ENCODE measurements at regions not wholly inside any gene's neighbourhood (a gene's known extent, or its start where the extent isn't known, plus 50 kb on each side); places are given as distances from the start of the nearest gene placed in this dataset.

DNA sequence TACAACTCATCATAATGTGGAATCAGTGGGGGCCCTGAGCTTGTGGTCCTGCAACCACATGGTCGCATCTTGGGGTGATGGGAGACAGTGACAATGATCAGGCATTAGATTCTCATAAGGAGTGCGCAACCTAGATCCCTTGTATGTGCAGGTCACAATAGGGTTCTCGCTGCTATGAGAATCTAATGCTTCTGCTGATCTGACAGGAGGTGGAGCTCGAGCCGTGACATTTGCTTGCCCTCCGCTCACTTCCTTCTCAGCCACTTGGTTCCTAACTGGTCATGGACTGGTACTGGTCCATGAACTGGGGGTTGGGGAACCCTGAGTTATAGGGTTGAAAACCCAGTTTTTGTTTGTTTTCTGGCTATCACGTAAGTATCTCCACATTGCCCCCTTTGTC, 1290.9 kb upstream of the ATXN8OS start:
- H3K27me3 Mint-ChIP-seq (ENCODE audit: insufficient read depth, low read depth): no peaks in the 10 kb centered on the region
- Histone ChIP-seq H3K79me2 (ENCODE audit: low read depth) (no peaks in the 10 kb centered on the region), H3K4me2 (no peak overlapping the region), H3K4me1 (no peaks in the 10 kb centered on the region), H3K27ac (no peak overlapping the region), H3K4me3 (no peak overlapping the region), H4K20me1 (ENCODE audit: low read depth) (no peaks in the 10 kb centered on the region), H3K27me3 (no peaks in the 10 kb centered on the region), H2AFZ (replicated peaks) (peak overlapping the region; percentile 45), H3K36me3 (no peaks in the 10 kb centered on the region), H3F3A (ENCODE audit: low read depth) (no peaks in the 10 kb centered on the region), H3K9me3 (ENCODE audit: low read depth) (no peaks in the 10 kb centered on the region), H3K9ac (no peak overlapping the region)
- peaks cover 6% of the 10 kb centered on the region for H3K4me1 Mint-ChIP-seq
- H3K27ac Mint-ChIP-seq: no peak overlapping the region
- no peaks in the 10 kb centered on the region for H3K9me3 Mint-ChIP-seq
- no peak overlapping the region for H3K4me3 Mint-ChIP-seq
- no peak for DNase-seq (ENCODE audit: low spot score)
- H3K36me3 Mint-ChIP-seq: no peaks in the 10 kb centered on the region
- TF ChIP-seq EZH2phosphoT487 (IDR thresholded peaks at IDR 0.05): no peak
- TF ChIP-seq EZH2 (IDR thresholded peaks at IDR 0.05): no peak
- TF ChIP-seq, protein P1, sequence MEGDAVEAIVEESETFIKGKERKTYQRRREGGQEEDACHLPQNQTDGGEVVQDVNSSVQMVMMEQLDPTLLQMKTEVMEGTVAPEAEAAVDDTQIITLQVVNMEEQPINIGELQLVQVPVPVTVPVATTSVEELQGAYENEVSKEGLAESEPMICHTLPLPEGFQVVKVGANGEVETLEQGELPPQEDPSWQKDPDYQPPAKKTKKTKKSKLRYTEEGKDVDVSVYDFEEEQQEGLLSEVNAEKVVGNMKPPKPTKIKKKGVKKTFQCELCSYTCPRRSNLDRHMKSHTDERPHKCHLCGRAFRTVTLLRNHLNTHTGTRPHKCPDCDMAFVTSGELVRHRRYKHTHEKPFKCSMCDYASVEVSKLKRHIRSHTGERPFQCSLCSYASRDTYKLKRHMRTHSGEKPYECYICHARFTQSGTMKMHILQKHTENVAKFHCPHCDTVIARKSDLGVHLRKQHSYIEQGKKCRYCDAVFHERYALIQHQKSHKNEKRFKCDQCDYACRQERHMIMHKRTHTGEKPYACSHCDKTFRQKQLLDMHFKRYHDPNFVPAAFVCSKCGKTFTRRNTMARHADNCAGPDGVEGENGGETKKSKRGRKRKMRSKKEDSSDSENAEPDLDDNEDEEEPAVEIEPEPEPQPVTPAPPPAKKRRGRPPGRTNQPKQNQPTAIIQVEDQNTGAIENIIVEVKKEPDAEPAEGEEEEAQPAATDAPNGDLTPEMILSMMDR (IDR thresholded peaks at IDR 0.05): no peak

- H3K4me3 Mint-ChIP-seq: no peak overlapping the region
- no peaks in the 10 kb centered on the region for H4K20me1 ChIP-seq (ENCODE audit: low read depth)
- H2AFZ ChIP-seq (replicated peaks): peak overlapping the region; percentile 19
- DNase-seq (ENCODE audit: low spot score): peak; percentile 23
- H3K4me1 ChIP-seq: peaks cover 5% of the 10 kb centered on the region
- no peaks in the 10 kb centered on the region for H3K79me2 ChIP-seq (ENCODE audit: low read depth)
- no peaks in the 10 kb centered on the region for H3F3A ChIP-seq (ENCODE audit: low read depth)
- TF ChIP-seq, protein P1 (IDR thresholded peaks at IDR 0.05): no peak
- no peak for TF ChIP-seq EZH2 (IDR thresholded peaks at IDR 0.05)
- TF ChIP-seq EZH2phosphoT487 (IDR thresholded peaks at IDR 0.05): no peak
- peak overlapping the region; percentile 0 for H3K4me2 ChIP-seq
- H3K9me3 Mint-ChIP-seq: no peaks in the 10 kb centered on the region
- no peak overlapping the region for H3K27ac Mint-ChIP-seq
- no peaks in the 10 kb centered on the region for H3K36me3 Mint-ChIP-seq
- H3K27me3 ChIP-seq: no peaks in the 10 kb centered on the region
- no peaks in the 10 kb centered on the region for H3K9me3 ChIP-seq (ENCODE audit: low read depth)
- no peaks in the 10 kb centered on the region for H3K36me3 ChIP-seq
- H3K27me3 Mint-ChIP-seq (ENCODE audit: insufficient read depth, low read depth): no peaks in the 10 kb centered on the region
- no peak overlapping the region for H3K4me3 ChIP-seq
- peaks cover 6% of the 10 kb centered on the region for H3K4me1 Mint-ChIP-seq
- no peak overlapping the region for H3K27ac ChIP-seq
- H3K9ac ChIP-seq: no peak overlapping the region
Measured at GRCh38 chr13:68813180-68813796, 1294.3 kb upstream of the ATXN8OS start.

DNA sequence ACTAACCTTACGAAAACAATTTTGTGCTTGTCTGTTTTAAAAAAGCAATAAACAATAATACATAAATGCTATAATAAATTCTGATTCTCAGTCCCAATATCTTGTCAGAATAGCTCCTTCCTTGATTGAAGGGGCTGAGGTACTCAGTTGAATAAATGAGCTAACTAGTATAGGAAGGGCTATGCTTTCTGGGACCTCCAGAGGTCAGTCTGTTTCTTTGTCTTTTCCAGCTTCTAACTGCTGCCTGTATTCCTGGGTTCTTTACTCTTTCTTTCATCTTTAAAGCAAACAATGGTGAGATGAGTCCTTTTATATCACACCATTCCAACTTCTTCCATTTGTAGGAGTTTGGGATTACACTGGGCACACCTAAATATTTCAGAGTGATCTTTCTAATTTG, 1297.0 kb upstream of the ATXN8OS start:
- Histone ChIP-seq H3K4me2 (no peak overlapping the region), H4K20me1 (ENCODE audit: low read depth) (no peaks in the 10 kb centered on the region), H2AFZ (replicated peaks) (no peak overlapping the region), H3K4me3 (no peak overlapping the region), H3K27ac (no peak overlapping the region), H3K9ac (no peak overlapping the region), H3K4me1 (peaks cover 5% of the 10 kb centered on the region), H3F3A (ENCODE audit: low read depth) (no peaks in the 10 kb centered on the region), H3K79me2 (ENCODE audit: low read depth) (no peaks in the 10 kb centered on the region), H3K27me3 (no peaks in the 10 kb centered on the region), H3K36me3 (no peaks in the 10 kb centered on the region), H3K9me3 (ENCODE audit: low read depth) (no peaks in the 10 kb centered on the region)
- no peaks in the 10 kb centered on the region for H3K27me3 Mint-ChIP-seq (ENCODE audit: insufficient read depth, low read depth)
- no peaks in the 10 kb centered on the region for H3K9me3 Mint-ChIP-seq
- peak; percentile 57 for DNase-seq (ENCODE audit: low spot score)
- H3K4me1 Mint-ChIP-seq: peaks cover 6% of the 10 kb centered on the region
- no peak overlapping the region for H3K4me3 Mint-ChIP-seq
- H3K36me3 Mint-ChIP-seq: no peaks in the 10 kb centered on the region
- H3K27ac Mint-ChIP-seq: peak overlapping the region; percentile 13
- TF ChIP-seq, protein P1 (IDR thresholded peaks at IDR 0.05): peak; percentile 61
- TF ChIP-seq EZH2phosphoT487 (IDR thresholded peaks at IDR 0.05): no peak

Data from neural progenitor cell (in vitro differentiated cells).